ENCODE measurements at regions not wholly inside any gene's neighbourhood (a gene's known extent, or its start where the extent isn't known, plus 50 kb on each side); places are given as distances from the start of the nearest gene placed in this dataset.

GRCh38 chr10:4382811-4383210, 443.2 kb upstream of the AKR1E2 start:
- no peak for TF ChIP-seq EZH2 (IDR thresholded peaks at IDR 0.05; ENCODE audit: insufficient read depth, poor library complexity, severe bottlenecking)
- TF ChIP-seq EZH2phosphoT487 (IDR thresholded peaks at IDR 0.05; ENCODE audit: insufficient read depth, low read depth) = no peak
